PC-9 (cell line): ENCODE measurements at regions not wholly inside any gene's neighbourhood (a gene's known extent, or its start where the extent isn't known, plus 50 kb on each side); places are given as distances from the start of the nearest gene placed in this dataset.

Experiments used
- BruUV-seq: library from RNA; stranded (reverse); fragments of 400-500 nt; replicated peaks from 2 replicates; lab custom pipeline; 2021; lab: Mats Ljungman, UMichigan
- CTCF ChIA-PET: fragments of 300-600 bp; sonication (Branson Sonifier 250); formaldehyde crosslinking; loops from one replicate; lab custom pipeline; 2022; ENCODE audit warnings: antibody characterized with exemption; lab: Charles Lee
- POLR2A ChIA-PET: fragments of 300-600 bp; sonication (Branson Sonifier 250); formaldehyde crosslinking; loops from one replicate; lab custom pipeline; 2022; ENCODE audit warnings: antibody characterized with exemption; ENCODE audit not compliant: unreplicated experiment; lab: Charles Lee
- DNase-seq, 2 experiments: peaks; one replicate each; pipeline versions ENCODE4 v3.0.0 to v3.0.0-alpha.2; 2015 to 2022; ENCODE audit warnings: mixed read lengths in 1 of 2
- H2AFZ ChIP-seq: fragments of 200-600 bp; sonication (generic); 2 replicates; pipeline ENCODE4 v1.8.1; 2017; ENCODE audit warnings: antibody characterized with exemption
- H3F3A ChIP-seq: fragments of 200-600 bp; sonication (generic); 2 replicates; pipeline ENCODE4 v1.8.1; 2017; ENCODE audit warnings: antibody characterized with exemption, mild to moderate bottlenecking, low read depth; ENCODE audit not compliant: insufficient read depth
- H3K27ac ChIP-seq: fragments of 200-600 bp; sonication (generic); 2 replicates; pipeline ENCODE4 v1.6.1; 2016; ENCODE audit warnings: mixed run types
- H3K27me3 ChIP-seq: fragments of 200-600 bp; sonication (generic); 2 replicates; pipeline ENCODE4 v1.6.1; 2016; ENCODE audit warnings: low read depth, mixed run types; ENCODE audit not compliant: insufficient read depth
- H3K36me3 ChIP-seq: fragments of 200-600 bp; sonication (generic); 2 replicates; pipeline ENCODE4 v1.6.1; 2016; ENCODE audit warnings: low read depth, mixed run types
- H3K4me1 ChIP-seq: fragments of 200-600 bp; sonication (generic); replicated peaks from 2 replicates; pipeline ENCODE4 v1.6.1; 2016; ENCODE audit warnings: mixed run types; ENCODE audit not compliant: insufficient read depth
- H3K4me2 ChIP-seq: fragments of 200-600 bp; sonication (generic); 2 replicates; pipeline ENCODE4 v1.6.1; 2017; ENCODE audit warnings: mixed run types
- H3K4me3 ChIP-seq: fragments of 200-600 bp; sonication (generic); 2 replicates; pipeline ENCODE4 v1.6.1; 2016; ENCODE audit warnings: mixed run types
- H3K79me2 ChIP-seq: fragments of 200-600 bp; sonication (generic); 2 replicates; pipeline ENCODE4 v1.6.1; 2017; ENCODE audit warnings: low read depth, mixed run types
- H3K9me2 ChIP-seq: fragments of 200-600 bp; sonication (generic); 2 replicates; pipeline ENCODE4 v1.8.1; 2017; ENCODE audit warnings: mild to moderate bottlenecking; ENCODE audit not compliant: insufficient read depth
- H3K9me3 ChIP-seq: fragments of 200-600 bp; sonication (generic); 2 replicates; pipeline ENCODE4 v1.8.1; 2016; ENCODE audit warnings: low read depth; ENCODE audit not compliant: insufficient read depth
- H4K20me1 ChIP-seq: fragments of 200-600 bp; sonication (generic); 2 replicates; pipeline ENCODE4 v1.8.1; 2017; ENCODE audit not compliant: insufficient read depth
- CTCF ChIP-seq: fragments of 200-600 bp; sonication (generic); conservative IDR thresholded peaks from 2 replicates; pipeline ENCODE4 v1.6.1; 2017; ENCODE audit warnings: mixed run types, antibody characterized with exemption, mild to moderate bottlenecking, moderate library complexity
- EZH2 ChIP-seq: fragments of 200-600 bp; sonication (generic); IDR thresholded peaks from 2 replicates; pipeline ENCODE4 v1.8.0; 2017; ENCODE audit warnings: antibody characterized with exemption, low read depth
- intact Hi-C: fragments of 100-400 bp; cut with micrococcal nuclease; formaldehyde crosslinking; loops from one replicate; pipeline ENCODE4 v1.10.0; 2022; ENCODE audit not compliant: unreplicated experiment

GRCh38 chr14:62056789-62057188 is 294.6 kb downstream of the SNAPC1 start:
- no peaks in the 10 kb centered on the region for H3K9me2 ChIP-seq

GRCh38 chr14:62062645-62063044 is 300.4 kb downstream of the SNAPC1 start:
- Histone ChIP-seq H3K36me3 (no peaks in the 10 kb centered on the region), H3K79me2 (no peaks in the 10 kb centered on the region), H3F3A (no peaks in the 10 kb centered on the region), H4K20me1 (no peaks in the 10 kb centered on the region), H3K4me2 (no peak overlapping the region), H3K9me3 (no peaks in the 10 kb centered on the region), H3K27ac (no peak overlapping the region), H3K9me2 (no peaks in the 10 kb centered on the region), H3K4me3 (no peak overlapping the region), H3K4me1 (no peaks in the 10 kb centered on the region), H3K27me3 (no peaks in the 10 kb centered on the region), H2AFZ (no peak overlapping the region)
- ChIA-PET POLR2A (no interaction called here), CTCF (no interaction called here)
- TF ChIP-seq EZH2 (no peak), CTCF (no peak)
- no TSS peak for BruUV-seq
- intact Hi-C loops = no loop called here
- no peak for DNase-seq

More at GRCh38 chr14:62056789-62057188, 294.6 kb downstream of the SNAPC1 start:
- Histone ChIP-seq H4K20me1 (no peaks in the 10 kb centered on the region), H2AFZ (no peak overlapping the region), H3K79me2 (no peaks in the 10 kb centered on the region), H3K4me3 (no peak overlapping the region), H3K4me1 (no peaks in the 10 kb centered on the region), H3K36me3 (no peaks in the 10 kb centered on the region), H3K27me3 (no peaks in the 10 kb centered on the region), H3K27ac (no peak overlapping the region), H3K9me3 (no peaks in the 10 kb centered on the region), H3K4me2 (no peak overlapping the region), H3F3A (no peaks in the 10 kb centered on the region)
- POLR2A ChIA-PET = no interaction called here
- TF ChIP-seq EZH2 = no peak
- TF ChIP-seq CTCF = no peak
- DNase-seq = no peak
- BruUV-seq = no TSS peak
- CTCF ChIA-PET = no interaction called here
- intact Hi-C loops = no loop called here

- POLR2A ChIA-PET = no interaction called here
- CTCF ChIA-PET = no interaction called here
- H3K9me3 ChIP-seq = no peaks in the 10 kb centered on the region
These were observed 302.6 kb downstream of the SNAPC1 start for GRCh38 chr14:62064751-62065323.

More at GRCh38 chr14:62064751-62065323, 302.6 kb downstream of the SNAPC1 start:
- H3K36me3 ChIP-seq = no peaks in the 10 kb centered on the region
- no peak overlapping the region for H3K4me3 ChIP-seq
- no peak overlapping the region for H3K27ac ChIP-seq
- H4K20me1 ChIP-seq = no peaks in the 10 kb centered on the region
- H3K4me2 ChIP-seq = no peak overlapping the region
- DNase-seq = no peak
- intact Hi-C loops = no loop called here
- no peak overlapping the region for H2AFZ ChIP-seq
- TF ChIP-seq CTCF (no peak), EZH2 (no peak)
- H3K4me1 ChIP-seq = no peaks in the 10 kb centered on the region
- no TSS peak for BruUV-seq
- H3F3A ChIP-seq = no peaks in the 10 kb centered on the region
- no peaks in the 10 kb centered on the region for H3K27me3 ChIP-seq
- no peaks in the 10 kb centered on the region for H3K9me2 ChIP-seq
- no peaks in the 10 kb centered on the region for H3K79me2 ChIP-seq
